ENCODE measurements at regions not wholly inside any gene's neighbourhood (a gene's known extent, or its start where the extent isn't known, plus 50 kb on each side); places are given as distances from the start of the nearest gene placed in this dataset.

- DNase-seq (ENCODE audit: low read depth in 1 of 2, low spot score in 1 of 2): no peak
- TF ChIP-seq GABPA (IDR thresholded peaks at IDR 0.05; ENCODE audit: low read depth): no peak
- no peak for TF ChIP-seq SPI1 (IDR thresholded peaks at IDR 0.05; ENCODE audit: borderline replicate concordance, low read depth)
- no peak for TF ChIP-seq REST (IDR thresholded peaks at IDR 0.05; ENCODE audit: insufficient replicate concordance, low read depth)
- TF ChIP-seq, protein P1, sequence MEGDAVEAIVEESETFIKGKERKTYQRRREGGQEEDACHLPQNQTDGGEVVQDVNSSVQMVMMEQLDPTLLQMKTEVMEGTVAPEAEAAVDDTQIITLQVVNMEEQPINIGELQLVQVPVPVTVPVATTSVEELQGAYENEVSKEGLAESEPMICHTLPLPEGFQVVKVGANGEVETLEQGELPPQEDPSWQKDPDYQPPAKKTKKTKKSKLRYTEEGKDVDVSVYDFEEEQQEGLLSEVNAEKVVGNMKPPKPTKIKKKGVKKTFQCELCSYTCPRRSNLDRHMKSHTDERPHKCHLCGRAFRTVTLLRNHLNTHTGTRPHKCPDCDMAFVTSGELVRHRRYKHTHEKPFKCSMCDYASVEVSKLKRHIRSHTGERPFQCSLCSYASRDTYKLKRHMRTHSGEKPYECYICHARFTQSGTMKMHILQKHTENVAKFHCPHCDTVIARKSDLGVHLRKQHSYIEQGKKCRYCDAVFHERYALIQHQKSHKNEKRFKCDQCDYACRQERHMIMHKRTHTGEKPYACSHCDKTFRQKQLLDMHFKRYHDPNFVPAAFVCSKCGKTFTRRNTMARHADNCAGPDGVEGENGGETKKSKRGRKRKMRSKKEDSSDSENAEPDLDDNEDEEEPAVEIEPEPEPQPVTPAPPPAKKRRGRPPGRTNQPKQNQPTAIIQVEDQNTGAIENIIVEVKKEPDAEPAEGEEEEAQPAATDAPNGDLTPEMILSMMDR (IDR thresholded peaks at IDR 0.05; ENCODE audit: insufficient read depth, low read length): no peak
- no peak for TF ChIP-seq POLR2AphosphoS5 (IDR thresholded peaks at IDR 0.05; ENCODE audit: low read depth)
- no peak overlapping the region for H3K4me3 ChIP-seq (replicated peaks; ENCODE audit: insufficient read depth, low read length)
- no peaks in the 10 kb centered on the region for H3K27me3 ChIP-seq (ENCODE audit: insufficient read depth, poor library complexity, severe bottlenecking)
- no peak overlapping the region for H3K27ac ChIP-seq (replicated peaks)
Measured at GRCh38 chr4:117400039-117400835, 314.9 kb upstream of the TRAM1L1 start.

DNA sequence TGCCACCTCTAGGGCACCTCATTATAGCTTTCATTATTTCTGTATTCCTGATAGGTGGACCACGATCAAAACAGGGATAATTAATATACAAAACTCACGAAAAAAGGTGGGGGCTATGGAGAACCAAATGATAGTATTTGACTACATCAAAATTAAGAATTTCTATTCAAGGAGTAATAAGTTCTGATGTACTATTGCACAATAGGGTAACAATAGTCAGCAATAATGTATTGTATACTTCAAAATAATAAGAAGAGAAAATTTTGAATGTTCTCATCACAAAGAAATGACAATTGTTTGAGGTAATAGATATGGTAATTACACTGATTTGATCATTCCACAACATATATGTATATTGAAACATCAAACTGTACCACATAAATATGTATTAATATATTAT is 327.3 kb upstream of the TRAM1L1 start:
- Histone ChIP-seq H3K27ac (replicated peaks) (no peak overlapping the region), H3K4me3 (replicated peaks; ENCODE audit: insufficient read depth, low read length) (no peak overlapping the region), H3K27me3 (ENCODE audit: insufficient read depth, poor library complexity, severe bottlenecking) (no peaks in the 10 kb centered on the region)
- DNase-seq (ENCODE audit: low read depth in 1 of 2, low spot score in 1 of 2): no peak
- TF ChIP-seq REST (IDR thresholded peaks at IDR 0.05; ENCODE audit: insufficient replicate concordance, low read depth) (no peak), POLR2AphosphoS5 (IDR thresholded peaks at IDR 0.05; ENCODE audit: low read depth) (no peak), SPI1 (IDR thresholded peaks at IDR 0.05; ENCODE audit: borderline replicate concordance, low read depth) (no peak), GABPA (IDR thresholded peaks at IDR 0.05; ENCODE audit: low read depth) (no peak)
- TF ChIP-seq, protein P1 (IDR thresholded peaks at IDR 0.05; ENCODE audit: insufficient read depth, low read length): no peak

DNA sequence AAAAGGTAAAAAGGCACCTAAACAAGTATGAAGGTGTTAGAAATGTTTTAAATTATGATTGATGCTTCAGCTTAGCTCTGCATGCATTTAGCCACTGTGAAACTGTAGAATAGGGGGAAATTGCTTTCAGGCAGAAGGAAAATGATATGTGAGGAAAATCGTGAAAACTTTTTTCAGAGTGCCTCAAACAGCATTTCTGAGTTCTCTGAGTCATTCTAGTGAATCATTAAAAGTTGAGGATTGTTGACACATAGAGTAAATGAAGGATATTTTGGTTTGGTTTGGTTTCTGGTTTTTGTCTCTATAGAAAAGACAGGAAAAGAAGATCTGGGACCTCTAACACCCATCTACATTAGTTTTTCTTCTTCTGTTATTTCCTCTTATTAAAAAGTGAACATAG is 332.5 kb upstream of the TRAM1L1 start:
- TF ChIP-seq GABPA (IDR thresholded peaks at IDR 0.05; ENCODE audit: low read depth) (no peak), POLR2AphosphoS5 (IDR thresholded peaks at IDR 0.05; ENCODE audit: low read depth) (no peak), SPI1 (IDR thresholded peaks at IDR 0.05; ENCODE audit: borderline replicate concordance, low read depth) (no peak), REST (IDR thresholded peaks at IDR 0.05; ENCODE audit: insufficient replicate concordance, low read depth) (no peak)
- TF ChIP-seq, protein P1 (IDR thresholded peaks at IDR 0.05; ENCODE audit: insufficient read depth, low read length): no peak
- DNase-seq (ENCODE audit: low read depth in 1 of 2, low spot score in 1 of 2): no peak
- no peak overlapping the region for H3K4me3 ChIP-seq (replicated peaks; ENCODE audit: insufficient read depth, low read length)
- H3K27me3 ChIP-seq (ENCODE audit: insufficient read depth, poor library complexity, severe bottlenecking): no peaks in the 10 kb centered on the region
- H3K27ac ChIP-seq (replicated peaks): no peak overlapping the region
